ENCODE measurements at regions not wholly inside any gene's neighbourhood (a gene's known extent, or its start where the extent isn't known, plus 50 kb on each side); places are given as distances from the start of the nearest gene placed in this dataset.

DNA sequence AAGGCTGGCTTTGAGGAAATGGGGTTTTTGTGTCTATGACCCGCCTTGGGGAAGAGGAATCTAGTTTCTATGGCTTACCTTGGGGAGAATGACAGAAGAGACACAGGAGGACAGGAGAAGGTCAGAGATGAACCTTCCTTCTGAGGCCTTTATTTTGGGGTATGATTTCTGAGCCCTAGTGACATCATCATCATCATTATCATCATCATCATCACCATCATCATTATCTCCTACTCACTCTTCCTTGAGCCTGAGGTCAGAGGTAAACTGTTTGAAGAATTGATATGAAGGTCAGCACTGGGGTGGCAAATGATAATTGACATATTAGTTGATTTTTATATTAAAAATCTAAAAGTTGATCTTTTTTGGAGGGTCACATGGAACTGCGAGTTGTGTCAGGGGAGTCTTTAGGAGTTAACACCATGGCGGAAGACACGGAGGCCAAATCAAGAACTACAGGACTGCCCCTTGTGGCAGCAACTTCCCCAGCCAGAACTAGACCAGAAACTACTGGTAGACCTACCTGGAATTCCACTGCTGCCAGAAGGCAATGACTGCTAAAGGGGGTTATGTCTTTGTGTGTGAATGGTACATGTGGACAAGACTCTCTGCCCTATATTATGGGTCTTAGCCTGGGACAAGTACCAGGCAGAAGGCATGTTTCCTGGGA, 49.8 kb upstream of the WLS start:
- no peaks in the 10 kb centered on the region for H4K20me1 ChIP-seq (ENCODE audit: insufficient read depth, low read length)
- H3K14ac ChIP-seq (replicated peaks; ENCODE audit: low read depth, low read length) = no peak overlapping the region
- H3K18ac ChIP-seq (ENCODE audit: low read depth, low read length) = no peak overlapping the region
- in situ Hi-C loops (cut with MboI; ENCODE audit: low sequenced_read_pairs) = no loop called here
- H2AK9ac ChIP-seq (replicated peaks; ENCODE audit: low read depth, low read length, poor library complexity) = no peak overlapping the region
- no peak overlapping the region for H2BK5ac ChIP-seq (ENCODE audit: low read depth, low read length, poor library complexity, severe bottlenecking)
- ATAC-seq (ENCODE audit: low read depth) (no peak), DNase-seq (no peak)
- TF ChIP-seq POLR2A (IDR thresholded peaks at IDR 0.05; ENCODE audit: low read depth, low read length) (no peak), RFX5 (IDR thresholded peaks at IDR 0.05; ENCODE audit: low read depth, low read length) (no peak), MAFK (IDR thresholded peaks at IDR 0.05; ENCODE audit: low read depth, low read length) (no peak), FOS (IDR thresholded peaks at IDR 0.05; ENCODE audit: low read depth, low read length) (no peak)
- TF ChIP-seq, protein P1, sequence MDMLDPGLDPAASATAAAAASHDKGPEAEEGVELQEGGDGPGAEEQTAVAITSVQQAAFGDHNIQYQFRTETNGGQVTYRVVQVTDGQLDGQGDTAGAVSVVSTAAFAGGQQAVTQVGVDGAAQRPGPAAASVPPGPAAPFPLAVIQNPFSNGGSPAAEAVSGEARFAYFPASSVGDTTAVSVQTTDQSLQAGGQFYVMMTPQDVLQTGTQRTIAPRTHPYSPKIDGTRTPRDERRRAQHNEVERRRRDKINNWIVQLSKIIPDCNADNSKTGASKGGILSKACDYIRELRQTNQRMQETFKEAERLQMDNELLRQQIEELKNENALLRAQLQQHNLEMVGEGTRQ (IDR thresholded peaks at IDR 0.05; ENCODE audit: low read depth, low read length) = no peak
- TF ChIP-seq, protein P2, sequence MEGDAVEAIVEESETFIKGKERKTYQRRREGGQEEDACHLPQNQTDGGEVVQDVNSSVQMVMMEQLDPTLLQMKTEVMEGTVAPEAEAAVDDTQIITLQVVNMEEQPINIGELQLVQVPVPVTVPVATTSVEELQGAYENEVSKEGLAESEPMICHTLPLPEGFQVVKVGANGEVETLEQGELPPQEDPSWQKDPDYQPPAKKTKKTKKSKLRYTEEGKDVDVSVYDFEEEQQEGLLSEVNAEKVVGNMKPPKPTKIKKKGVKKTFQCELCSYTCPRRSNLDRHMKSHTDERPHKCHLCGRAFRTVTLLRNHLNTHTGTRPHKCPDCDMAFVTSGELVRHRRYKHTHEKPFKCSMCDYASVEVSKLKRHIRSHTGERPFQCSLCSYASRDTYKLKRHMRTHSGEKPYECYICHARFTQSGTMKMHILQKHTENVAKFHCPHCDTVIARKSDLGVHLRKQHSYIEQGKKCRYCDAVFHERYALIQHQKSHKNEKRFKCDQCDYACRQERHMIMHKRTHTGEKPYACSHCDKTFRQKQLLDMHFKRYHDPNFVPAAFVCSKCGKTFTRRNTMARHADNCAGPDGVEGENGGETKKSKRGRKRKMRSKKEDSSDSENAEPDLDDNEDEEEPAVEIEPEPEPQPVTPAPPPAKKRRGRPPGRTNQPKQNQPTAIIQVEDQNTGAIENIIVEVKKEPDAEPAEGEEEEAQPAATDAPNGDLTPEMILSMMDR (conservative IDR thresholded peaks at IDR 0.05; ENCODE audit: low read depth, low read length) = no peak
- TF ChIP-seq, protein P3, sequence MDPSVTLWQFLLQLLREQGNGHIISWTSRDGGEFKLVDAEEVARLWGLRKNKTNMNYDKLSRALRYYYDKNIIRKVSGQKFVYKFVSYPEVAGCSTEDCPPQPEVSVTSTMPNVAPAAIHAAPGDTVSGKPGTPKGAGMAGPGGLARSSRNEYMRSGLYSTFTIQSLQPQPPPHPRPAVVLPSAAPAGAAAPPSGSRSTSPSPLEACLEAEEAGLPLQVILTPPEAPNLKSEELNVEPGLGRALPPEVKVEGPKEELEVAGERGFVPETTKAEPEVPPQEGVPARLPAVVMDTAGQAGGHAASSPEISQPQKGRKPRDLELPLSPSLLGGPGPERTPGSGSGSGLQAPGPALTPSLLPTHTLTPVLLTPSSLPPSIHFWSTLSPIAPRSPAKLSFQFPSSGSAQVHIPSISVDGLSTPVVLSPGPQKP (IDR thresholded peaks at IDR 0.05; ENCODE audit: borderline replicate concordance, low read depth, low read length) = no peak
- no peaks in the 10 kb centered on the region for H3K36me3 ChIP-seq (ENCODE audit: control insufficient read depth, insufficient read depth, low read length)
- no peak overlapping the region for H2BK20ac ChIP-seq (ENCODE audit: low read depth, low read length)
- no peak overlapping the region for H3K4ac ChIP-seq (ENCODE audit: low read depth, low read length)
- no peak overlapping the region for H4K5ac ChIP-seq (ENCODE audit: low read depth, low read length)
- BruUV-seq (replicated peaks) = no TSS peak
- H3K27me3 ChIP-seq (ENCODE audit: control insufficient read depth, insufficient read depth, low read length) = no peaks in the 10 kb centered on the region
- no peak overlapping the region for H3K4me3 ChIP-seq (ENCODE audit: insufficient read depth, low read depth, low read length)
- H3K23ac ChIP-seq (ENCODE audit: low read depth, low read length) = no peak overlapping the region
- H4K91ac ChIP-seq (ENCODE audit: insufficient read depth, low read depth, low read length) = no peak overlapping the region
- no peak overlapping the region for H2BK120ac ChIP-seq (ENCODE audit: low read depth, low read length)
- no peak overlapping the region for H3K27ac ChIP-seq (ENCODE audit: insufficient read depth, low read length)
- no peak overlapping the region for H2BK15ac ChIP-seq (ENCODE audit: low read depth, low read length)
- H3K4me2 ChIP-seq (ENCODE audit: low read depth, low read length) = no peak overlapping the region
- no peaks in the 10 kb centered on the region for H3K4me1 ChIP-seq (ENCODE audit: control insufficient read depth, insufficient read depth, low read length)
- no peak overlapping the region for H2AK5ac ChIP-seq (ENCODE audit: low read depth, low read length)
- no peak overlapping the region for H3K56ac ChIP-seq (ENCODE audit: extremely low read depth, insufficient read depth, low read length)
- dilution Hi-C loops (cut with HindIII; ENCODE audit: low sequenced_read_pairs, unreplicated experiment) = no loop called here
- no peak overlapping the region for H3K9ac ChIP-seq (ENCODE audit: low read depth, low read length)
- intact Hi-C loops (cut with micrococcal nuclease) = no loop called here
- no peak overlapping the region for H2AFZ ChIP-seq (replicated peaks; ENCODE audit: low read length, poor library complexity)
- ChIA-PET CTCF (interaction anchor here (1.1 kb wide), 1 partner anchor 10 kb away, joined by 5 read pairs; no protein-coding TSS in a partner anchor), POLR2A (ENCODE audit: unreplicated experiment) (no interaction called here)
- H3K79me1 ChIP-seq (ENCODE audit: low read depth in 1 of 2, low read length in 2 of 2) = no peaks in the 10 kb centered on the region
- H3K9me1 ChIP-seq (ENCODE audit: insufficient read depth, low read length) = no peaks in the 10 kb centered on the region
- WGBS, 2 experiments (ENCODE audit: extremely low coverage in 2 of 2, insufficient read length in 1 of 2) = no CpG with 5 or more reads among the region's 4 CpGs
- H4K8ac ChIP-seq (ENCODE audit: low read depth in 2 of 2, low read length in 2 of 2) = no peak overlapping the region
- no peaks in the 10 kb centered on the region for H3K9me3 ChIP-seq (ENCODE audit: control insufficient read depth, insufficient read depth, low read length)

All from IMR-90 (cell line).